ENCODE measurements at regions not wholly inside any gene's neighbourhood (a gene's known extent, or its start where the extent isn't known, plus 50 kb on each side); places are given as distances from the start of the nearest gene placed in this dataset.
"Not testable (repeated sequence)": the region's sequence is repeated elsewhere in the genome, so short reads cannot be mapped to it uniquely, and the experiment has no call there.

DNA sequence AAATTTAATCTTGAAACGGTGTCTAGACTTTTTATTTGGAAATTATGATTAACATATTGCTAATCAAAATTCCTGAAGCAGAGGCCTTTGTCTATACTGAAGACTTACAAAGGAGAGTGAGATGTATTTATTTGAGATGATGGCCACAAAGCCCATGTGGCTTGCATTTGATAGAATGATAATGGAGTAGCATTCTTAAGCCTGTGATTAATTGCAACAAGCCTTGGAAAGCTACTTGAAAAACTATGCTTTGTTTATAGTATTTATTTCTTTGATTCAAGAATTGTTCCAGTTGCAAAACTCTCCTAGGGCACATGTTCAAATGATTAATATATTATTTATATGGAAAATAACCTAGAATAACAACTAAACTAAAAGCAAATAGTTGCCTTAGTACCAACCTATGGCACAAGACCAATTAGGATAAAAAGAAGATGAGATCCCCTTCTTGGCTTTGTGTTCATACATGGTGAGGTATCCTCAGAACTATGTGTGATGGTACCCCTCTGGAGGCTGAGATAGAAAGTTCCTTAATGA is 244.1 kb upstream of the TBL1XR1 start:
- CTCF ChIA-PET = no interaction called here

DNA sequence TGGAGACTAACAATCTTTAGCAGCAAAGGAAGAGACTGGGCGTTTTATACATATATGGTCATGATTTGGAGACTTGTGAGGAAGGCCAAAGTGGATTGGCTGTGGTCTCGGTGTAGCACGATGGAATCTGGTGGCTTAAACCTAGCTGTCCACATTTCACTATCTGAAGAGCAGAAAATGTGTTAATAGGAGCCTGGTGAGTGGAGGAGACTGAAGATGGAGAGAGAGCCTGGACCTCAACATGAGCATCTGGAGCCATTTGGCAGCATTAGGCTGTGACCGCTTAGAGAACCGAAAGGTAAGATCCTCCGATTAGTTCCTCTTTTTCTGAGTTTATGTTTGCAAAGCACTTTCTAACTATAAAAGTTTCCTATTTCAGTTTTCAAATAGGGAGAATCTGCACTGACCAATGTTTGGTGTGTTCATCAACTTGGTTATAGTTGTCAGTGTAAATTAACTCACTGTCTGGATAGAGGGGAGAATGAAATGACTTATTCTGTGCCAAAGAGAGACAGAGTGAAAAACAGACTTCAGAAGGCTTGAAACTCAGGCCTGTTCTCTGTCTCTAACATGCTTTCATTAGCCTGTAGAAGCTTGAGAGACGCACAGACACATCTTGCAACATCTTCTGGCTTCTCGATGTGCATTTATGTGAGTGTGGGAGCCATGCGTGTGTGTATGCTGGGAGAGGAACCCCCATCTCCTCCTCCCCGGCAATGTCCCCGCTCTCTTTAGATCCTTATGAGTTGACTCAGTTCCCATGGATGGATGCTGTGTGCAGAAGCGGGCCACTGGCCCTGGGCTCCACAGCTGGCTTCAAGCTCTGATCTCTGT is 244.7 kb upstream of the TBL1XR1 start:
- Mint-ChIP-seq H3K9me3 (no peaks in the 10 kb centered on the region), H3K27ac (no peak overlapping the region), H3K36me3 (no peaks in the 10 kb centered on the region), H3K4me3 (no peak overlapping the region), H3K4me1 (no peaks in the 10 kb centered on the region), H3K27me3 (no peaks in the 10 kb centered on the region)
- no peak for DNase-seq
- CTCF ChIA-PET = no interaction called here

More for the DNA sequence above, 244.1 kb upstream of the TBL1XR1 start:
- no peak overlapping the region for H3K27ac Mint-ChIP-seq
- H3K36me3 Mint-ChIP-seq = no peaks in the 10 kb centered on the region
- H3K9me3 Mint-ChIP-seq = no peaks in the 10 kb centered on the region
- no peaks in the 10 kb centered on the region for H3K27me3 Mint-ChIP-seq
- DNase-seq = no peak
- no peak overlapping the region for H3K4me3 Mint-ChIP-seq
- no peaks in the 10 kb centered on the region for H3K4me1 Mint-ChIP-seq

DNA sequence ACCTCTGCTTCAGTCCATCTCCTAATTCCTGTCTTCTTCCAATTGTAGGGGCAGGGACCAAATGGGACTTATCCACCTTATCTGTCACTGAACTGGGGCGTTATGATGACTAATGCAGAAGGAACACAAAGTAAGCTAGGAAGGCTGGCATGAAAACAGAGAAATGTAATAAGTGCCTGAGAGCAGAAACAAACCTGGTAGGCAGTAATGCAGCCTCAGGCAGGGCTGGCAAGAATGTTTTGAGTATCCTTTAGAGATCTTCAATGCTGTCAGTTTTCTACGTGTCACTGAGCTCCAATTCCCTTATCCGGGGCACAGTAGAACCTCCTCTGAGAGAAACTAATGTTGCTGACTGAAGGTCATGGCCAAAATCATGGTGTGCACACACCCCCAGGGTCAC is 246.2 kb upstream of the TBL1XR1 start:
- DNase-seq = no peak
- Mint-ChIP-seq H3K4me3 (no peak overlapping the region), H3K9me3 (no peaks in the 10 kb centered on the region), H3K36me3 (no peaks in the 10 kb centered on the region), H3K4me1 (peaks cover 3% of the 10 kb centered on the region), H3K27me3 (no peaks in the 10 kb centered on the region), H3K27ac (no peak overlapping the region)
- CTCF ChIA-PET = no interaction called here

DNA sequence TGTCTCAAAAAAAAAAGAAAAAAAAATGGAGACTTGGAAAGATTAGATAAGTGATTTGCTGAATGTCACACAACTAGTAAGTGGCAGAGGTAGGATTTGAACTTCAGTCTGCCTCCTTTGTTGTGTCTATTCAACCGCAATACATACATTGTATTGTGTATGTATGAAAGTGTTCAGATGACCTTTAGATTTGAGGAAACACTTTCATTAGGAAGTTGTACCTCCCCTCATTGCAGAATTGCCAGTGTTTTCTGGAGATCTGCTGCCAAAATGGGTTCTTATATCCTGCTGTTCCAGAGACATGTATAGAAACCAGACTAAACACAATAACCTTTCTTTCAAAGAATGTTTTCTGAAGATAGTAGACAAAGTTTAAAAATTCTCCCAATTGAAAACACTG is 247.4 kb upstream of the TBL1XR1 start:
- DNase-seq = no peak
- Mint-ChIP-seq H3K9me3 (no peaks in the 10 kb centered on the region), H3K27me3 (no peaks in the 10 kb centered on the region), H3K27ac (no peak overlapping the region), H3K4me1 (peaks cover 12% of the 10 kb centered on the region), H3K4me3 (no peak overlapping the region), H3K36me3 (no peaks in the 10 kb centered on the region)
- CTCF ChIA-PET = no interaction called here

DNA sequence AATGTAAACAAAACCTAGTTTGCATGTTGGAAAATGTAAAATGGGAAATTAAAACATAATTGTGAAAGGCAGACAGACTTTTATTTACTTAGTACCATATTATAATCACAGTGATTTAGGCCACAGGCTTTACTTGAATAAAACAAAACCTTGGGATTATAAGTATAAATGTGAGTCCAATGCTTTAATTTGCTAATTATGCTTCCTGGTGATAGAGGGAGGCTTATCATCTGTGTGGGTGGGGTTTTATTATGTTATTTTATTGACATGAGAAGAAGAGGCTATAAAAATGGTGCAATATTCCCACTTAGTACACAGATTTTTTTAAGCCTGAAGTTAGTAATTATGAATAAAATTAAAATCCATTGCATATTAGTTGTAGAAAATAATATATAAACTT is 248.3 kb upstream of the TBL1XR1 start:
- DNase-seq = no peak
- CTCF ChIA-PET = no interaction called here
- no peaks in the 10 kb centered on the region for H3K27me3 Mint-ChIP-seq
- no peak overlapping the region for H3K4me3 Mint-ChIP-seq
- no peaks in the 10 kb centered on the region for H3K9me3 Mint-ChIP-seq
- H3K36me3 Mint-ChIP-seq = no peaks in the 10 kb centered on the region
- no peak overlapping the region for H3K27ac Mint-ChIP-seq
- peaks cover 12% of the 10 kb centered on the region for H3K4me1 Mint-ChIP-seq

DNA sequence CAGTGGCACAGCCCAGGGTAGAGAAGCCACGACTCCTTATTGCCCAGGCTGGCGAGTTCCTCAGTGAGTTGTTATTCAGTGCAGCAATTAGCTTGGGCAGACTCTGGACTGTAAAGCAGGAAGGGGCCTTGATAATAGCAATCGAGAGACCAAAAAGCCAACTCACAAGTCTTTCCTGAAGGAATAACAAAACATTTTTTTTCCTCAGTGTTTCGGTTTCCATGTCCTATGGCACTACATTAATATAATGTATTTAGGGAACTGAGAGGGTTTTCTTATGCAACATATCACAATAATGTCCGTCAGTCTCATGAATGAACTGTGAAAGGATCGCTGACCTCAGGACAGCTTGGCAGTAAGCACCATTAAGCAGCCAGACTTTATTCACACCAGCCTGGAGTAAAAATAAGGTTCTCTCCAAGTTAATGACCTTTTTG is 248.9 kb upstream of the TBL1XR1 start:
- Mint-ChIP-seq H3K4me1 (peaks cover 12% of the 10 kb centered on the region), H3K9me3 (no peaks in the 10 kb centered on the region), H3K36me3 (no peaks in the 10 kb centered on the region), H3K4me3 (no peak overlapping the region), H3K27ac (no peak overlapping the region), H3K27me3 (no peaks in the 10 kb centered on the region)
- no peak for DNase-seq
- CTCF ChIA-PET = interaction anchor here (1.1 kb wide), 1 partner anchor 16 kb away, joined by 3 read pairs; no protein-coding TSS in a partner anchor

DNA sequence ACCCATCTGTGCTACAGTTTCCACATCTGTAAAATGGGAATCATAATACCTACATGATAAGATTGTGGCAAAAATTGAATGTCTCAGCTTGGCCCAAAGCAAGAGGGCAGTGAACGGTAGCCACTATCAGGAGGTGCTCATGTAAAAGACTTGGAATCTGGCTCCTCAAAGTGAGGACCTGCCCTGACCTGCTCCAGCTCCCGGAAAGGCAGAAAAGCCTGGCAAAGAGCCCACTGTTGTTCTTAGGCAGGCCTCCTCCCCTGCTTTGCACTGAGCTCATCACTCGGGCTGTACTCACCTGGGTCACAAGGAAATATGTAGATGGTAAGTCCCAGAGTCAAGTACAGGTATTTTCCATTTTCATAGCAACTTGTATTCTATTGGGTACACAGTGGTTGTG is 250.7 kb upstream of the TBL1XR1 start:
- Mint-ChIP-seq H3K9me3 (no peaks in the 10 kb centered on the region), H3K4me1 (peaks cover 12% of the 10 kb centered on the region), H3K27me3 (no peaks in the 10 kb centered on the region), H3K4me3 (no peak overlapping the region), H3K27ac (no peak overlapping the region), H3K36me3 (no peaks in the 10 kb centered on the region)
- no peak for DNase-seq
- CTCF ChIA-PET = interaction anchor here (1.5 kb wide), 1 partner anchor 43 kb away, joined by 3 read pairs; no protein-coding TSS in a partner anchor

DNA sequence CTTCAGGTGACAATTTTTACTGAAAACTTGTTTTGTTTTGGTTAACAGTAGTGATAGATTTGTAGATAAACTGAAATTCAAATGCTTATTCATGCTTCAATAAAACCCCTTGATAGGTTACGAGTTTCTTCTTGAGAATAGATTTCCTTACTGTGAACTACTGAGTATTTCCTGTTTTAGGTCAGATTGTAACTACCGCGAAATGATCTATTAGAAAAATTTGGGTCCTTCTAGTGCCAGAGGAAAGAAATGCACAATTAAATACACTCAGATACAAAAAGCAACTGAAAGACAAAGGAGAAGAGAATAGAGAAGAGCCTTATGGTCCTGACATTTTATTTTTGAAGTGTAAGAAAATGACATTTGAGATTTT is 251.7 kb upstream of the TBL1XR1 start:
- no peaks in the 10 kb centered on the region for H3K27me3 Mint-ChIP-seq

DNA sequence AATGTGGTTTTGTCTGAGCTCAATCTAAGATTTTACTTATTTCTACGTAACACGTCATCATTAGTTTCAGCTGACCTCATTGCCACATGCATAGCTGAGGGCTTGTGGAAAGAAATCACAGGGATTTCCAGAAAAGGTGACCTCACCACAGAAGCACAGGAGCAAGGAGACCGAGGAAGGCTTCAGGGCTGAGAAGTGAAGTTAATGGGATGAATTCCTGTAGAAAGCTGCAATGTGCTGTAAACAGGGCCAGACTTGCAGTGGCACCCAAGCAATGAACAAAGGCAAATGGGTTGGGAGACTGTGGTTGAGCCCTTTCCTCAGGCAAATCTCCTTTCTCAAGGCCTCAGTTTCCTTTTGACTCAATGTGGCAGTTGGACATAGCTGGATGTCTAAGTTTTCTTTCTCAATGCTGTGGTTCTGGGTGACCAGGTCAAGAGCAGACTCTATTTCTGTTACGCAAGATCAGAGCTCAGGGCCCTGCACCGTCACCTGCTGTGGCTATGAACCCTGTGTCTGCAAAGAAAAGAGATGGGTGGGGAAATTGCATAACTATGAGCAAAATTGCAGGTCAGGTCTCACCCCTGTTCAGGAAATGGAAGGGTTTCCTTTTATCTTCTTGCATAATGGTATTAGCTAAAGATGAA is 252.2 kb upstream of the TBL1XR1 start:
- Mint-ChIP-seq H3K9me3 (no peaks in the 10 kb centered on the region), H3K36me3 (no peaks in the 10 kb centered on the region), H3K27me3 (no peaks in the 10 kb centered on the region), H3K4me1 (peaks cover 12% of the 10 kb centered on the region), H3K4me3 (no peak overlapping the region), H3K27ac (no peak overlapping the region)
- no peak for DNase-seq
- CTCF ChIA-PET = no interaction called here

More for the DNA sequence above, 251.7 kb upstream of the TBL1XR1 start:
- Mint-ChIP-seq H3K4me1 (peaks cover 12% of the 10 kb centered on the region), H3K27ac (no peak overlapping the region), H3K9me3 (no peaks in the 10 kb centered on the region), H3K4me3 (no peak overlapping the region), H3K36me3 (no peaks in the 10 kb centered on the region)
- CTCF ChIA-PET = no interaction called here
- no peak for DNase-seq

DNA sequence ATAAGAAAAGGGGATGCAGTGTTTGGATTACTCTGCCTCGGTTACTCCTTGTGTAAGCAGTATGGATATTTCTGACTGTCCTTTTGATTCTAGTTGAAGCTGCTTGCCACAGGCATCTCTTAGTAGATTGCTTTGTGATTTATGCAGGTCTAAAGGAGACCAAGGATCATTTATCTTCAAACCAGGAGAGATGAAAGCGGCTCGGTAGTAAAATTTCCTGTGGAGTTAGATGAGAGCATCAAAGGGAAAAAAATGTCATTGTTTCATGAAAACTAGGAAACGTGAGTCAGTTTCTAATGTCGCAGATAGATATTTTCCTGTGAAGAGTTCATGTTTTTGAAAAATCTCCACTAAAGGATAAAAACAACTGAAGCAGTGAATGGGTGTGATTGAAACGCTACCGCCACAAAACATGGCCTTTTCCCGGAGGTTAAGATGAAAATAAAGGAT is 254.0 kb upstream of the TBL1XR1 start:
- H3K27ac Mint-ChIP-seq = no peak overlapping the region
- H3K4me3 Mint-ChIP-seq = no peak overlapping the region
- no peaks in the 10 kb centered on the region for H3K9me3 Mint-ChIP-seq
- peaks cover 12% of the 10 kb centered on the region for H3K4me1 Mint-ChIP-seq
- H3K36me3 Mint-ChIP-seq = no peaks in the 10 kb centered on the region
- DNase-seq = no peak
- H3K27me3 Mint-ChIP-seq = no peaks in the 10 kb centered on the region
- CTCF ChIA-PET = no interaction called here

DNA sequence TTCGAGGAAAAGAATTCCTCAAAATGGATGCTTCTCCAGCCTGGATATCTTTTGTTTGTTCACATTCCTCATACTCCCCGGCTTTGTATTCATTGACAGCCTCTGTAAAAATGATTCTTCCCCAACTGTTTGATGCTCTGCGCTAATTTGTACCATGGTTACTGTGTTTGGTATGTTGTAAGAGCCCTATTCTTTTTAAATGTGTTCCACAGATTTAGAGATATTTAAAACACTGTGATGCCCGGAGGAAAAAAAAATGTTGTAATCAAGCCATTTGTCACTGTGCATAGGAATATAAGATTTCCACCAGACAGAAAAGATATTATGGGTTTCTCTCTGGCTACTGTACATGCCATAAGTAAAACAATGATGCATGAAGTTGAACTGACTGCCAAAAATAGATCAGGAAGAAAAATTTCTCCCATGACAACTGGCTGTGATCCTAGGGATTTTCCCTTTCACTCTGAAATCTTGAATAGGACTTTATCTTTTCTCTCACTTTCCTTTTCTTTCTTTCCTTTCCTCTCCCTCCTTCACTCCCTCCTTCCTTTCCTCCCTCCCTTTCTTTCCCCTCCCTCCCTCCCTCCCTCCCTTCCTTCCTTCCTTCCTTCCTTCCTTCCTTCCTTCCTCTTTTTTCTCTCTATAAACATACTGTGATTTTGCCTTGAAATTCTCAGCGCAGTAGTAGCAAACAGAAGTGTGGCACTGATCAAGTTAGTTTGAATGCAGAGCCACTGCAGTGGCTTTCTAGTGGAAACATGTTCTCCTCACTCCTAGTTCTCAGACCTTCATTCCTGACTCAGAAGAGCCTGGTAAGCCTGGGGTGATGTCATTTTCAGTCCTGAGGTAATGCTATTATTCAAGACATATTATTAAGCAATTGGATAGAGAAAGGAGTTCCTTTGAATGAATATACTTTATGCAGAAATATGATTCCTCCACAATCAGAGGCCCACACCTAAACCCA is 254.9 kb upstream of the TBL1XR1 start:
- DNase-seq = no peak
- H3K4me1 Mint-ChIP-seq = peaks cover 12% of the 10 kb centered on the region
- H3K9me3 Mint-ChIP-seq = no peaks in the 10 kb centered on the region
- no peaks in the 10 kb centered on the region for H3K36me3 Mint-ChIP-seq
- no peak overlapping the region for H3K4me3 Mint-ChIP-seq
- CTCF ChIA-PET = no interaction called here
- no peaks in the 10 kb centered on the region for H3K27me3 Mint-ChIP-seq
- H3K27ac Mint-ChIP-seq = no peak overlapping the region

DNA sequence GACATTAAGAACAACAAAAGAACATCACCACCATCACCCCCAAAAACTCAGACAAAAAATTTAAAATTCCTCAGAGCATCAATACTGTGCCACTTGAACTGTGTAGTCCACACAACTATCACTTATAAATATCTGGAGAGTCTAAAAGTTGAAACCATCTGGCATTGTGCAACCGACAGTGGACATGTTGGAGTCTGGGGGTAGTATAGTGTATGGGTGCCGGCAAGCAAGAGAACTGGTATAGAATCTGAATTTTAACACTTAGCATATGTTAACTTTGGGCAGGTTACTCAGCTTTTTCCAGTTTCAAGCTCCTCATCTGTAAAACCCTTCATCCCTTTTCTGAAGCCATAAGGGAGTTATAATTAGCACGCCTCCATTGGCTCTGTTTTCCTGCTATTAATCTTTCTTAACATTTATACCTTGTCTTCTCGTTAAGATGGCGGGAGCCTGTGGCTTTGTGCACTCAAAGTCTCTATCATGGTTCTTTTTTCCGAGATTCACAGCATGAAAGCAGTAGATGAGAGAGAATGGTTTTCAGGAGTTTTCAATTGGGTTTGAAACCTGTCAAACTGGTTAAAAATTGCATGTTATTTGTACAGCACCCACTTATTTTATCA is 255.7 kb upstream of the TBL1XR1 start:
- CTCF ChIA-PET = no interaction called here
- DNase-seq = no peak
- H3K27ac Mint-ChIP-seq = no peak overlapping the region

DNA sequence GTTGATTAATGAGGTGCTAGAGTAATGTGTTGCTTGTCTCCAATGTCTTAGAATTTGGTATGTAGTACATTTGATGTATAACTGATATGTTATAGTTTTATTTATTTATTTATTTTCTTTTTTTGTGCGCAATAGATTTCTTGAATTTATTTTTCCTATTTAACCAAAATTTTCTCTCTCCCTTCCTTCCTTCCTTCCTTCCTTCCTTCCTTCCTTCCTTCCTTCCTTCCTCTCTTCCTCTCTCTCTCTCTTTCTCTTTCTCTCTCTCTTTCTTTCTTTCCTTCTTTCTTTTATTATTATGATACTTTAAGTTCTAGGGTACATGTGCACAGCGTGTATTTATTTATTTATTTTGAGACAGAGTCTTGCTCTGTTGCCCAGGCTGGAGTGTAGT is 256.2 kb upstream of the TBL1XR1 start:
- Mint-ChIP-seq H3K27ac (no peak overlapping the region), H3K36me3 (no peaks in the 10 kb centered on the region), H3K9me3 (no peaks in the 10 kb centered on the region), H3K4me1 (peaks cover 9% of the 10 kb centered on the region), H3K4me3 (no peak overlapping the region), H3K27me3 (no peaks in the 10 kb centered on the region)
- CTCF ChIA-PET = no interaction called here
- no peak for DNase-seq

More for the DNA sequence above, 255.7 kb upstream of the TBL1XR1 start:
- no peak overlapping the region for H3K4me3 Mint-ChIP-seq
- no peaks in the 10 kb centered on the region for H3K27me3 Mint-ChIP-seq
- peaks cover 12% of the 10 kb centered on the region for H3K4me1 Mint-ChIP-seq
- H3K36me3 Mint-ChIP-seq = no peaks in the 10 kb centered on the region
- H3K9me3 Mint-ChIP-seq = no peaks in the 10 kb centered on the region

DNA sequence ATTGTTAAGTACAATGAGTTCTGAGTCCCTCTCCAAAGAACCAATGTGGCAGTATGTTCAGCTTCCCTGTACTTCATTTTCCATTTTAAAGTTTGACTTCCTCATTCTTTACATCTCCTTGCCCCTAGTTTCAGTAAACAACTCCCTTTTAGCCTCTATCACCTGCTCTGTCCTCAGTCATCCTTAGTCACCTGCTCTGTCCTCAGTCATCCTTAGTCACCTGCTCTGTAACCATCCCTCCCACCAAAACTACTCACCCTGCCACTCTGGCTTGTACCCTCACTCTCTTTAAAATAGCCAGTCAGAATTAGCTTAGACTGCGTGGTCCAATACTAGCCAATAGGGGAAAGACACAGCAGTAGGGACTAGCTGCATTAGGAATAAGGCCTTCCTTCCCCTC is 259.9 kb upstream of the TBL1XR1 start:
- H3K36me3 Mint-ChIP-seq, H3K4me3 Mint-ChIP-seq, H3K27ac Mint-ChIP-seq, CTCF ChIA-PET, H3K9me3 Mint-ChIP-seq, DNase-seq, H3K4me1 Mint-ChIP-seq, H3K27me3 Mint-ChIP-seq: not testable (repeated sequence)
